Mesothelial cell of epicardium (in vitro differentiated cells): ENCODE measurements at regions not wholly inside any gene's neighbourhood (a gene's known extent, or its start where the extent isn't known, plus 50 kb on each side); places are given as distances from the start of the nearest gene placed in this dataset.

Experiments used
- DNase-seq, 2 experiments: peaks; one replicate each; pipeline ENCODE4 v3.0.0; 2021; ENCODE audit warnings: low spot score in 2 of 2; ENCODE audit not compliant: unreplicated experiment in 2 of 2
- H3K27ac Mint-ChIP-seq: 2 replicates; pipeline ENCODE4 v1.8.0; 2021; ENCODE audit warnings: mixed read lengths
- H3K27me3 Mint-ChIP-seq: 2 replicates; pipeline ENCODE4 v1.8.0; 2021; ENCODE audit warnings: low read depth, mixed read lengths
- H3K36me3 Mint-ChIP-seq: 2 replicates; pipeline ENCODE4 v1.8.0; 2021; ENCODE audit warnings: mixed read lengths
- H3K4me1 Mint-ChIP-seq: 2 replicates; pipeline ENCODE4 v1.8.0; 2021; ENCODE audit warnings: mixed read lengths
- H3K4me3 Mint-ChIP-seq: 2 replicates; pipeline ENCODE4 v1.8.0; 2021; ENCODE audit warnings: mild to moderate bottlenecking, moderate library complexity, mixed read lengths
- H3K9me3 Mint-ChIP-seq: 2 replicates; pipeline ENCODE4 v1.8.0; 2021; ENCODE audit warnings: mixed read lengths
- CTCF ChIP-seq: fragments of 200-600 bp; sonication (generic); IDR thresholded peaks from one replicate; pipeline ENCODE4 v1.5.0; 2021; ENCODE audit warnings: antibody characterized with exemption; ENCODE audit not compliant: unreplicated experiment

DNA sequence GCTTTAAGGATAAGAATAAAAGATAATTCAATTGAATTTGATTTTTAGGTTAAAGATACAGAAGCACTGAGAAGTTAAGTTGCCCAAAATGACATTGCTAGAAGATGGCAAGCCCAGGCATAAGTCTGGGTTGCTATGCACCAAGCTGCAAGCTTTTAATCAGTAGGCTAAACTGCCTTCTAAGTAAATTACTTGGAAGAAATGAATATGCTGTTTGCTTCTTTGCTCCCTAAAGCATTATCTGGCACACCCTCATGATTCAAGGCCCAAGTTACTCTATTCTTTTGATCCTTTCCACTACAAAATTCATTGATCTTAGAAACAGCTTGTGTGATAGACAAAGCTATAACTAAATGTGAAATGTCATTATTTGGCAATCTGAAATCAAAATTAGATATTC is 1991.1 kb downstream of the ARAP2 start:
- H3K36me3 Mint-ChIP-seq, result no peaks in the 10 kb centered on the region
- peaks cover 3% of the 10 kb centered on the region for H3K9me3 Mint-ChIP-seq
- TF ChIP-seq CTCF, result no peak
- no peaks in the 10 kb centered on the region for H3K4me1 Mint-ChIP-seq
- H3K27me3 Mint-ChIP-seq, result no peaks in the 10 kb centered on the region
- no peak overlapping the region for H3K4me3 Mint-ChIP-seq
- DNase-seq, result no peak
- no peak overlapping the region for H3K27ac Mint-ChIP-seq

GRCh38 chr4:34258176-34258575 is 1986.1 kb downstream of the ARAP2 start:
- Mint-ChIP-seq H3K9me3 (peaks cover 3% of the 10 kb centered on the region), H3K27me3 (no peaks in the 10 kb centered on the region), H3K4me3 (no peak overlapping the region), H3K27ac (no peak overlapping the region), H3K36me3 (no peaks in the 10 kb centered on the region), H3K4me1 (peaks cover 5% of the 10 kb centered on the region)
- no peak for TF ChIP-seq CTCF
- DNase-seq, result no peak

DNA sequence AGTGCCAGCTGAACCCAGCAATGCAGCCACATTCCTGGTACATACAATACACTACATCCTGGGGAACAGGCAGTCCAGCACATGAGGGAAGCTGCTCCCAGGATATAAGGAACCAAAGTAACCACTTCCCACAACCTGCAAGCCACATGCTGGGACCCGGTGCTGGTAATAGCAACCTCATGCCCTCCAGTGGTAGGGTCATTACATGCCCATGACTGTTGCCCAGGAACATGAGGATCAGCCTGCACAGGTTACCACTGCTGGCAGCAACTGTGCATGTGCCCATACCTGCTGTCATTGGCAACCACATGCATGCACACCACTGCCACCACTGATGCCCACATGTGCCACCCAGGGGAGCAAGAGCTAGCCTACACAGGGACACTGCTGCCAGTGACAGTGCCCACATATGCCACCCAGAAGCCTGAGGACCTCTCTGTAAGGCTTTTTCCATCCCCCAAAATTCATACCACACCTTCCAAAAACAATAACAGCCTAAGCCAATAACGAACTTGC is 1982.5 kb downstream of the ARAP2 start:
- peaks cover 21% of the 10 kb centered on the region for H3K9me3 Mint-ChIP-seq
- H3K27me3 Mint-ChIP-seq, result no peaks in the 10 kb centered on the region
- TF ChIP-seq CTCF, result no peak

DNA sequence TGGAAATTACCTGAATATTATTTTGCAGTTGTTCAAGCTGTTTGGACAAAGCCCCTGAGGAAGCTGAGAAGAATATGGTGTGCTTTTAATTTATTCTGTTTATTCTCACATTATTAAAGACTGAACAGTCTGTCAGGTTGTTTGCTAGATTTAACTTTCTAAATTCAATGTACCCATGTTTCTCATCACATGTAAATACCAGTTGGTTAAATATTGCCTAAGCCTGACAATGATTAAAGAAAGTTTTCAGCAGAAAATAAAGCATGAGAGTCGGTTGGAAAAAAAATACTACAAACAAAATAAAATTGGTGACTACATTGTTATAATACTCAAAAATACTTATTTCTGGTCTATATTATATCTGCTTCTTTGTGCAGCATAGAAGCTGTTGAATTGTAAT is 1974.7 kb downstream of the ARAP2 start:
- Mint-ChIP-seq H3K4me1 (no peaks in the 10 kb centered on the region), H3K36me3 (no peaks in the 10 kb centered on the region), H3K27me3 (no peaks in the 10 kb centered on the region), H3K9me3 (peaks cover 13% of the 10 kb centered on the region), H3K4me3 (no peak overlapping the region), H3K27ac (no peak overlapping the region)
- DNase-seq, result no peak
- TF ChIP-seq CTCF, result no peak

More for the DNA sequence above, 1982.5 kb downstream of the ARAP2 start:
- DNase-seq, result no peak
- H3K36me3 Mint-ChIP-seq, result no peaks in the 10 kb centered on the region
- no peak overlapping the region for H3K4me3 Mint-ChIP-seq
- H3K27ac Mint-ChIP-seq, result no peak overlapping the region
- H3K4me1 Mint-ChIP-seq, result peaks cover 5% of the 10 kb centered on the region

DNA sequence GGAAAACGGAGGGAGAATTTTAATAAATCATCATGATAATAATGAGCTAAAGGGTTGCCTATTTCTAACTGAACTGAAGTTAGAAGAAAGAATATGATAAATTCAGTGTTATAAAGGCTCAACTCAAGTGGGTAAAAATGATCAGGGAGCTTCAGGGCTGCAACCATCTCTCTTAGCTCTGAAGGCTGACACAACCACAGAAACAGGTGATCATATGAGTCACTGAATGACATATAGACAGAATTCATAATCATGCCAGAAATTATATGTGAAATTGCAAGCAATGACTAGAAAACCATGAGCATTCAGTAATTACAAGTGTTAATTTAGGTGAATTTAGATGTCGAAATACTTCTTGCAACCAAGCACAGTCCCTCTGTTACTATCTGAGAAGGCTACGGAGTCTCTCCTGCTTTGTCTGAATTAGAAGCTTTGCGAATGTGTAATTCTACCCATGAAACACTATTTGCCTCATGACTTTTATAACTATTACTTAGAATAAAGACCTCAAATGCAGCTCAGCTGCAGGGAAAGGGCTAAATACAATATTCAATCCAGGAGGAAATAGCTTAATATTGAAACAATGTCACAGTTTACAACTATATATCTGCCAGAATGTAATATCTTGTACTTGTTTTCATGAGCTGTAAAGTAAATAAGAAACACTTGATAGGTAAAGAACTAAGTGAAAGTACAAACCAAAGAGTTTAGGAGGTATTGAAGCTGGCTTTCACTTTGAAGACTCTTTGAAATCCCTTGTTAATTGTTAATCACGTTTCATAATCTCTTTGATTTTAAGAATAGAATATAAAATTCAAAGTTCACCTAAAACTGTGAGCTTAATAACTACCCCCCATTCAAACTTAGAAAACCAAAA is 1972.6 kb downstream of the ARAP2 start:
- no peaks in the 10 kb centered on the region for H3K4me1 Mint-ChIP-seq
- no peak for TF ChIP-seq CTCF
- no peak overlapping the region for H3K27ac Mint-ChIP-seq
- no peak overlapping the region for H3K4me3 Mint-ChIP-seq
- H3K9me3 Mint-ChIP-seq, result peaks cover 18% of the 10 kb centered on the region
- no peak for DNase-seq
- H3K27me3 Mint-ChIP-seq, result no peaks in the 10 kb centered on the region
- H3K36me3 Mint-ChIP-seq, result peaks cover 2% of the 10 kb centered on the region
